AG20443 (cell line): ENCODE measurements at regions not wholly inside any gene's neighbourhood (a gene's known extent, or its start where the extent isn't known, plus 50 kb on each side); places are given as distances from the start of the nearest gene placed in this dataset.

Source experiments
- DNase-seq: peaks from one replicate; pipeline ENCODE4 v3.0.0; 2012; ENCODE audit warnings: low spot score, mixed read lengths

DNA sequence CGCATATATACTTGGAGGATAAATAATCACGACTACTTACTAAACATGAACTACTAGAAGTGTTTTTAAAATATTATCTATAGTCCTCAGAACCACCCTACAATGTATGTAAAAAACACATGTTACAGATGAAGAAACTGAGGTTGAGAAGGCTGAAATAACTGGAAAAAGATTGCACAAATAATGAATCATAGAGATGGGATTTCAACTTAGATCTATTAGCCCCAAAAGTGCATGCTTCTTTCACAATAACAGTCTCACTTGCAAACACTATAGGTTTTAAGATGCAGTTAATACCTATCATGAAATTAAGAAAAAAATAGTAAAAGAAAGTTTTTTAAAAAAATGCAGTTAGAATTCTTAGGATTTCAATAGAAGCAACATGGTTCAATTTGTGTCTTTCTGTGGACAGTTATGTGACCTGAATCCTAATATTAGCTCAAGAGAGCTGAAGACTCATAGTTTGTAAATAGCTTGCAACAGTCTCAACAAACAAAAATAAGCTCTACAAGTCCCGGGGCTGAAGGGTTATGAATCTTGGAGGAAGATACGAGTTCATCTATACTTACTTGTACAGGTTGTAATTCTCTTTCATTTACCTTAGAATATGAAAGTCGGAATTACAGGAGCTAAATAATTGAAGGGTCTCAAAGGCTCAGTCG lies 58.6 kb upstream of the NTPCR start:
- DNase-seq, result peak; percentile 22

DNA sequence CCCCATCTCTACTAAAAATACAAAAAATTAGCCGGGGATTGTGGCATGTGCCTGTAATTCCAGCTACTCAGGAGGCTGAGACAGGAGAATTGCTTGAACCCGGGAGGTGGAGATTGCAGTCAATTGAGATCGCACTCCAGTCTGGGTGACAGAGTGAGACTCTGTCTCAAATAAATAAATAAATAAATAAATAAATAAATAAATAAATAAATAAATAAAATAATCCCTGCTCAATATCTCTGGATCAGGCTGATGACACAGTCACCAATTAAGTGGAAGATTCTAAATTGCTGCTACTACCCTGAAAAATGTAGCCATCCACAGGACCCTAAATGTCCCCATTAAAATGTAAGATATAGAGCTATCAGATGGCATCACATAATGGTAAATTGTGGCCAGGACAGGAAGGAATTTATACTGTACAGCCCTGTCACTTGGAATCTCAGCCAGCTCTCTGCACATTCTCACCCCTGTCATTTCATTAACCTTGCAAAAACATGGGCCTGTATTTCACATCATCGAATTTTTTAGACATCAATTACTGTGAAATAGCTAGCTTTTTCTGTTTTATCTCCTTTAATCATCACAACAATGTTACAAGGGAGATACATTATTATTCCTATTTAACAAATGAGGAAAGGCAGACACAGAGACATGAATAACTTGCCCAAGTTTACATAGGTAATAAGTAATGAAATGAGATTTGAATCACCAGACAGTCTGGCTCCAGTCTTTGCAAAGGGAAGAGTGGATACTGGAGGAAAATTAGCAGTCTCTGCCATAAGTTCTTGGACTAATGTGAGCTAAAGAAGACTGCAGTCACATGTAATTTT lies 56.7 kb upstream of the NTPCR start:
- DNase-seq, result no peak

DNA sequence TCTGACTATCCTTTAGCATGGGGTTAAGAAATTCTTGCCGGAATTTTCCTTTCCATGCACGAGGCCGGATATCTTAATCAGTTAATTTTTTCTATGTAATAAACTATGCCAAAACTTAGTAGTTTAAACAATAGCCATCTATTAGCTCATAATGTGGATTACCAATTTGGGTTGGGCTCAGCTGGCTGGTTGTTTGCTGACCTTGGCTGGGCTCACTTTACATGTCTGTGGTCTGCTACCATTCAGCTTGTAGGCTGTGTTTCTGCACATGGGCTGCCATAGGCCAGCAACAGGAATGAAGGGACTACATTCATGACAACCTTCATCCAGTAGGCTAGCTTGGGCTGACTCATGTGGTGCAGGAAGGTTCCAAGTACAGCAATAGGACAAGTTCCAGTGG lies 56.0 kb upstream of the NTPCR start:
- DNase-seq, result no peak

DNA sequence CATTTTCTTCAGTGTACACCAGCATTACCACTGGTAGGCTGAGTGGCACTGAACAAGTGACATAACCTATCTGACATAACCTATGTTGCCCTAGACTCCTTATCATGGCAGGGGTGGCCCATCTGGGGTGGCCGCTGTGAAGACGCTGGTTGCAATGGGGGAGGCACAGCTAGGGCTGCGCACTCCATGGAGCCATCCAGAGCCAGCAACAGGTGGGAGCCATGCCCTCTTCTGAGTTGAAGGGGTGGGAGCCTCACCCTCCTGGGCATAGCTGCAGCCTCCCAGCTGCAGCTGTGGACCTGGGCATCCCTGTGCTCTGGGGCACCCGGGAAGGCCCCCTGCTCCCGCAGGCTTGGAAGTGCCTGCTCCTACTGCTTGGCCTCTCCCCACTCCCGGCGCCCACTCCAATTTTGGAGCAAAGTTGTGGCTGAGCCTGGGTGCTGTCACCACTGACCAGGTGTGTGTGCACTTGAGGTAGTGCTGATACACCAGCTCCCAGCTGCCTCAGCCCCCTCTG lies 52.4 kb upstream of the NTPCR start:
- DNase-seq, result no peak

DNA sequence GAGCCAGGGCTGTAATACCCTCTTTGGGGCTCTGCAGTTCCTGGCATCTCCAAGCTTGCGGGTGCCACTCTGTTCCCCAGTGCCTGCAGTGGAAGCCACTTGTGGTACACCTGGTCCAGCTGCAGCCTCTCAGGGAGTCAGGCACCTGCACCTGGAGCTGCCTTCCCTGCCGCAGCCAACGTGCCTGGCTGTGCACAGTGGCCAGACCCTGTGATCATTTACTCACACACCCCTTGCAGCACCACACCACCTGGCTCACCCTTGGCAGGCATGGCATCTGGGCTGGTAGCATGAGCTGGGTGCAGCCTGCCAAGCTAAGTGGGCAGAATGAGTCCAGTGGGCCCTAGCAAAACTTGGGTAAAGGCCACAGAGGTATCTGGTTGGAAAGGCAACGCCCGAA lies 51.1 kb upstream of the NTPCR start:
- no peak for DNase-seq

DNA sequence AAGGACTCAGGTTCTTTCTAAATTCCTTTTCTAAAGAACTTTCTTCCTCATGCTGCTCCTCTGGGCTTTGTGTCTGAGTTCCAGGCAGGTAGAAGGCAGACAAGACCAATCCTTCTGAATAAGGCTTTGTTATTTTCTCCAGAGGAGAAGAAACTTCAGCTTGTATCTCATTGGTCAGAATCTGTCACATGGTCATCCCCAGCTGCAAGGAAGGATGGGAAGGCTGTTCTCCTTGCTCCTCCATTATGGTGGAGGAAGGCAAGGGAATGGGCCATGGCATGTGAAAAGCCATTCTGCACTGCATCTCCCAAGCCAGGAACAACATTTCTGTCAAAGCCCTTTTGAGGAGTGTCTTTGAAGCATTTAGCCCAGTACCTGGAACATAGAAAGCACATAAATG lies 50.6 kb upstream of the NTPCR start:
- no peak for DNase-seq
